ENCODE measurements at regions not wholly inside any gene's neighbourhood (a gene's known extent, or its start where the extent isn't known, plus 50 kb on each side); places are given as distances from the start of the nearest gene placed in this dataset.
"Not testable (repeated sequence)": the region's sequence is repeated elsewhere in the genome, so short reads cannot be mapped to it uniquely, and the experiment has no call there.

GRCh38 chr5:155826611-155827507, 500.1 kb upstream of the SGCD start:
- no peak overlapping the region for H3K27ac ChIP-seq
- no peaks in the 10 kb centered on the region for H3K27me3 ChIP-seq (replicated peaks)
- in situ Hi-C loops (cut with HindIII; ENCODE audit: low pct_ligation_motif_present, low sequenced_read_pairs): no loop called here
- TF ChIP-seq CTCF (IDR thresholded peaks at IDR 0.05; ENCODE audit: low read depth, low read length, missing control alignments): no peak
- DNase-seq: no peak
- H3K36me3 ChIP-seq (replicated peaks): no peaks in the 10 kb centered on the region
- H3K4me3 ChIP-seq (ENCODE audit: low read depth, low read length): no peak overlapping the region

GRCh38 chr5:155827508-155827815, 499.5 kb upstream of the SGCD start:
- H3K27me3 ChIP-seq (replicated peaks); H3K36me3 ChIP-seq (replicated peaks); H3K4me3 ChIP-seq (ENCODE audit: low read depth, low read length); DNase-seq; H3K27ac ChIP-seq; in situ Hi-C loops (cut with HindIII; ENCODE audit: low pct_ligation_motif_present, low sequenced_read_pairs): not testable (repeated sequence)

DNA sequence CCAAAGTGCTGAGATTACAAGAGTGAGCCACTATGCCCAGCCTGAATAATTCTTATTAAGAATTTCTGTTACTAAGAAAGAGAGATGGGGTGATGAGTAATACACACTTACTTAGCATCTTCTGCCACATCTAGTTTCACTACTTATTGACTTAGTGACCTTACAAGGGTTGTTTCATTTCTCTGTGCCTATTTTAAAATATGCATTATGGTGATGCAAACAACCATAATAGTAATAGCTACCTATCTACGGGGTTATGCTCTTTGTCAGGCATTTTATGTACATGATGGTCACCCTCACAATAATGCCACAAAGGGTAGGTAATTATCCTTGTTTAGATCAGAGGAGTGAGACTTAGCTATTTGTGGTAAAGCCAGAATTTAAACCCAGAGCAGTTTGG, 499.0 kb upstream of the SGCD start:
- no peak overlapping the region for H3K27ac ChIP-seq
- no peak for DNase-seq
- no peak for TF ChIP-seq CTCF (IDR thresholded peaks at IDR 0.05; ENCODE audit: low read depth, low read length, missing control alignments)
- no peak overlapping the region for H3K4me3 ChIP-seq (ENCODE audit: low read depth, low read length)
- H3K36me3 ChIP-seq (replicated peaks): no peaks in the 10 kb centered on the region
- in situ Hi-C loops (cut with HindIII; ENCODE audit: low pct_ligation_motif_present, low sequenced_read_pairs): no loop called here
- H3K27me3 ChIP-seq (replicated peaks): no peaks in the 10 kb centered on the region

- in situ Hi-C loops (cut with HindIII; ENCODE audit: low pct_ligation_motif_present, low sequenced_read_pairs): no loop called here
- no peaks in the 10 kb centered on the region for H3K36me3 ChIP-seq (replicated peaks)
- no peak for TF ChIP-seq CTCF (IDR thresholded peaks at IDR 0.05; ENCODE audit: low read depth, low read length, missing control alignments)
- no peak for DNase-seq
- no peak overlapping the region for H3K27ac ChIP-seq
- H3K4me3 ChIP-seq (ENCODE audit: low read depth, low read length): no peak overlapping the region
- H3K27me3 ChIP-seq (replicated peaks): no peaks in the 10 kb centered on the region
Observed at GRCh38 chr5:155831491-155831890, 495.5 kb upstream of the SGCD start.

GRCh38 chr5:155833287-155833686, 493.7 kb upstream of the SGCD start:
- Histone ChIP-seq H3K36me3 (replicated peaks) (no peaks in the 10 kb centered on the region), H3K27ac (no peak overlapping the region), H3K4me3 (ENCODE audit: low read depth, low read length) (no peak overlapping the region), H3K27me3 (replicated peaks) (no peaks in the 10 kb centered on the region)
- in situ Hi-C loops (cut with HindIII; ENCODE audit: low pct_ligation_motif_present, low sequenced_read_pairs): no loop called here
- no peak for TF ChIP-seq CTCF (IDR thresholded peaks at IDR 0.05; ENCODE audit: low read depth, low read length, missing control alignments)
- DNase-seq: no peak

DNA sequence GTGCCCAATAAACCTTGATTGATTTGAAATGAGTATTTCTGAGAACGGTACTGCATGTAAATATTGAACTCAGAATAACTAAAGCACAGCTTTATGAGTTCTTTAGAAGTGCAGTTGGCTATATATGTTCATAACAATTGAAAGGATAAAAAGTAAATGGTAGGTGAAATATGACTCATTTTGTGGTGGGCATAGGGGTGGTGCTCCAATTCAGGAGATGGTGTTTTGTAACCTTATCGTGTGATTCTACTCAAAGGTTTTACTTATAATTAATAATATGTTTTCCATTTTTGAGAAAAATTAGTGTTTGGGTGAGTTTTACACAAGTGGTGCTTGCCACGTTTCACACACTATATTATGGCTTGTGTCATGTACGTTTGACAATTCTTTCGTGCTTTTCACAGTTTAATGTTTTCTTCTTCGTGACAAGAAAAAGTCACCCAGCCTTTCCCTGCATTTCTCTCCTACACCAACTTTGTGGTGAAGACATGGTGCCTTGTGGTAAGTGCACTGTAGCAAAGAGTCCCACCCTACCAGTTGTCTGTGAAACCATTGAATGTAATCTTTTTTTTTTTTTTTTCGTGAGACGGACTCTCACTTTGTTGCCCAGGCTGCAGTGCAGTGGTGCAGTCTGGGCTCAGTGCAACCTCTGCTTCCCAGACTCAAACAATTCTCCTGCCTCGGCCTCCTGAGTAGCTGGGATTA, 492.5 kb upstream of the SGCD start:
- TF ChIP-seq CTCF (IDR thresholded peaks at IDR 0.05; ENCODE audit: low read depth, low read length, missing control alignments): no peak
- in situ Hi-C loops (cut with HindIII; ENCODE audit: low pct_ligation_motif_present, low sequenced_read_pairs): no loop called here
- no peaks in the 10 kb centered on the region for H3K36me3 ChIP-seq (replicated peaks)
- no peak overlapping the region for H3K27ac ChIP-seq
- no peak for DNase-seq
- H3K27me3 ChIP-seq (replicated peaks): no peaks in the 10 kb centered on the region
- H3K4me3 ChIP-seq (ENCODE audit: low read depth, low read length): no peak overlapping the region
